ENCODE measurements at regions not wholly inside any gene's neighbourhood (a gene's known extent, or its start where the extent isn't known, plus 50 kb on each side); places are given as distances from the start of the nearest gene placed in this dataset.

GRCh38 chrX:14274691-14275090 lies 245.0 kb upstream of the GEMIN8 start:
- Histone ChIP-seq H3K4me3 (no peak overlapping the region), H3K27me3 (no peaks in the 10 kb centered on the region), H3K9me3 (ENCODE audit: low read depth) (no peaks in the 10 kb centered on the region), H3K27ac (no peak overlapping the region), H3K4me1 (ENCODE audit: low read depth) (no peaks in the 10 kb centered on the region), H3K36me3 (no peaks in the 10 kb centered on the region)
- DNase-seq (ENCODE audit: low read depth in 1 of 2, low spot score in 1 of 2) = no peak
- no peak for TF ChIP-seq CTCF (IDR thresholded peaks at IDR 0.05; ENCODE audit: low read depth, low read length)

DNA sequence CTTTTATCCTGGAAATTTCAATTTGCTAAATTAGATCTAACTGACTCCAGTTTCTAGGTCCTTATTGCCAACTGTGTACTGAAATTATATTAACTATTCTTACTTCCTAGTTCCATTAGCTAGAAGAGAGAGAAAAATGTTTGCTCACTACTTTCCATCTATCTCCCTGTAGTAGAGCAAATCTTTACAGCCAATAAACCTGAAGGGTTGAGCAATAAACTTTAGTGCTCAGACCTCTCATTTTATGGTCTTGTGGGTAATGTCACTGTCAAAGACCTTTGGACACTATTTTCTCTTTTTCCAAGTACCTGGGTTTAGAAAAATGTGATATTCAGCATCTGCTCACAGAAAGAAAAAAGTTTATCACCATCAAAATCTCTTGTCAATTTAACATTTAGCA lies 237.5 kb upstream of the GEMIN8 start:
- H3K4me1 ChIP-seq (ENCODE audit: low read depth) = no peaks in the 10 kb centered on the region
- no peaks in the 10 kb centered on the region for H3K27me3 ChIP-seq
- no peak for TF ChIP-seq CTCF (IDR thresholded peaks at IDR 0.05; ENCODE audit: low read depth, low read length)
- DNase-seq (ENCODE audit: low read depth in 1 of 2, low spot score in 1 of 2) = no peak
- H3K9me3 ChIP-seq (ENCODE audit: low read depth) = no peaks in the 10 kb centered on the region
- H3K36me3 ChIP-seq = no peaks in the 10 kb centered on the region
- no peak overlapping the region for H3K27ac ChIP-seq
- no peak overlapping the region for H3K4me3 ChIP-seq

DNA sequence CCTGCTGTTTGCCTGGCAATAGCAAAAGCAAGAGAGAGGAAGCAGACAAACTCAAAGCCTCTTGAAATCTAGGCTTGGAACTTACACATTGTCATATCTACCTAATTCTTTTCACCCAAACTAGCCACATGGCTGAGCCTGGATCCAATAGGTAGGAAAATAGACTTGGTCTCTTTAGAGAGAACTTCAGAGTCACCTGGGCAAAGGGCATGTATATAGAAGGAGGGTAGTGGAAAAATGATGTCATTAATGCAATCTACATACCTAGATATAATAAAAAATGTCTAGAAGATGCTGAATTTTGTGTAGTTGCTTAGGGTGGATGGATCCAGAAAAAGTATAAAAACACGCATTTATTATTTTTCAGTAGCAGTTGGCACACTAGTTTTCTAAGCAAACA lies 237.0 kb upstream of the GEMIN8 start:
- H3K36me3 ChIP-seq = no peaks in the 10 kb centered on the region
- no peaks in the 10 kb centered on the region for H3K9me3 ChIP-seq (ENCODE audit: low read depth)
- no peak overlapping the region for H3K4me3 ChIP-seq
- no peak for TF ChIP-seq CTCF (IDR thresholded peaks at IDR 0.05; ENCODE audit: low read depth, low read length)
- no peaks in the 10 kb centered on the region for H3K27me3 ChIP-seq
- no peaks in the 10 kb centered on the region for H3K4me1 ChIP-seq (ENCODE audit: low read depth)
- no peak overlapping the region for H3K27ac ChIP-seq
- DNase-seq (ENCODE audit: low read depth in 1 of 2, low spot score in 1 of 2) = no peak

DNA sequence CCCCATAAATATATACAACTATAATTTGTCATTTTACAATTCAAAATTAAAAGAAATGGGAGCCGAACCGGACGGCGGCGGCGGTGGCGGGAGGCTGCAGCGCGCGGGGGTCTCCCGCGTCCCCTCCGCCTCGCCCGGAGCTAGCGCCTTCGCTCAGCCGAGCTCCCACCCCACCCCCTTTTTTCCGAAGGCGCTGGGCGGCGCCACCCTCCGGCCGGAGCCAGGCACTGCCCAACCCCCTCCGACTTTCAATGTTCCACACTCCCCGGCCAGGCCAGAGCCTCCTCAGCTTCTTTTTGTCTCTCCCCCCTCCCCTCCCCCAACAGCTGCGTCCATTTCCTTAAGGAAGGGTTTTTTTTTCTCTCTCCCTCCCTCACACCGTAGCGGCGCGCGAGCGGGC lies 214.1 kb upstream of the GEMIN8 start:
- Histone ChIP-seq H3K4me3 (no peak overlapping the region), H3K4me1 (ENCODE audit: low read depth) (no peaks in the 10 kb centered on the region), H3K9me3 (ENCODE audit: low read depth) (no peaks in the 10 kb centered on the region), H3K36me3 (no peaks in the 10 kb centered on the region), H3K27ac (no peak overlapping the region), H3K27me3 (no peaks in the 10 kb centered on the region)
- no peak for DNase-seq (ENCODE audit: low read depth in 1 of 2, low spot score in 1 of 2)
- TF ChIP-seq CTCF (IDR thresholded peaks at IDR 0.05; ENCODE audit: low read depth, low read length) = no peak

DNA sequence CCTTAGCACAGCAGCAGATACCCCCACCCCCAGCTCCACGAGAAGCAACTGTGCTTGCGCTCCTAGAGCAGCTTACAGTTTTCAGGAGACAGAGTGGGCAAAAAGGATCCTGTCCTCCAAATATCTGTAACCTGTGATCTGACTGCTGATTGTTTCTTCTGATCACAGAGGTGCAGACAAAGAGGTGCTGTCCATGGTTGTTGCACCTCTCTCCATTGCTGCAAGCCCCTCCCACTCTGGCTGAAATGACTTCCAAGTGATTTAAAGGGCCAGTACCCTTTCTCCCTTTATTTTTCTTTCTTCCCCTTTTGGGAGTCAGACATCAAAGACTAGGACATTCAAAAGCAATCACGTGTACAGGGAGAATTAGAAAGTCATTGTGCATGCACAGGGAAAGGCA lies 205.3 kb upstream of the GEMIN8 start:
- DNase-seq (ENCODE audit: low read depth in 1 of 2, low spot score in 1 of 2) = no peak
- no peaks in the 10 kb centered on the region for H3K36me3 ChIP-seq
- no peak overlapping the region for H3K4me3 ChIP-seq
- H3K9me3 ChIP-seq (ENCODE audit: low read depth) = no peaks in the 10 kb centered on the region
- H3K27ac ChIP-seq = no peak overlapping the region
- H3K27me3 ChIP-seq = no peaks in the 10 kb centered on the region
- TF ChIP-seq CTCF (IDR thresholded peaks at IDR 0.05; ENCODE audit: low read depth, low read length) = no peak
- H3K4me1 ChIP-seq (ENCODE audit: low read depth) = no peaks in the 10 kb centered on the region

DNA sequence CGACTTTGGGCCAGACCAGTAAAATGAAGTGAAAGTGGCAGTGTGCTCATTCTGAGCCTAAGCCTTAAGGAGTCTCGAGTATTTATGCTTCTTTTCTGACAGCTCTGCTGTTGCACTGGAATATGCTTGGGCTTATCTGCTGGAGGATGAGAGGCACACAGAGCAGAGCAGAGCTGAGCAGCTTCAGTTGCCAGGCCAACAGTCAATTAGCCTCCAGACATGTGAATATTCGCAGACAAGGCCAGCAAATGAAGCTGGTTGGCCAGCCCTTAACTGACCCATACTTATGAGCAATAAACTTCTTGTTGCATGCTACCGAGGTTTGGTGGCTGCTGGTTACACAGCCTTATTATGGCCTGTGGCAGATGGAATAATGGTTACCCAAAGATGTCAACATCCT lies 203.0 kb upstream of the GEMIN8 start:
- Histone ChIP-seq H3K9me3 (ENCODE audit: low read depth) (no peaks in the 10 kb centered on the region), H3K27me3 (no peaks in the 10 kb centered on the region), H3K36me3 (no peaks in the 10 kb centered on the region), H3K4me3 (no peak overlapping the region), H3K27ac (no peak overlapping the region), H3K4me1 (ENCODE audit: low read depth) (no peaks in the 10 kb centered on the region)
- no peak for DNase-seq (ENCODE audit: low read depth in 1 of 2, low spot score in 1 of 2)
- TF ChIP-seq CTCF (IDR thresholded peaks at IDR 0.05; ENCODE audit: low read depth, low read length) = no peak

Measured in cardiac muscle cell (in vitro differentiated cells and primary cell).